ENCODE measurements at regions not wholly inside any gene's neighbourhood (a gene's known extent, or its start where the extent isn't known, plus 50 kb on each side); places are given as distances from the start of the nearest gene placed in this dataset.

GRCh38 chr2:217421834-217422233, 562.0 kb upstream of the TNP1 start:
- Histone ChIP-seq H4K91ac (ENCODE audit: low read depth, low read length, poor library complexity) (no peak overlapping the region), H3K36me3 (replicated peaks in 1 of 2; ENCODE audit: control insufficient read depth in 2 of 2, insufficient read depth in 2 of 2, low read length in 2 of 2) (no peaks in the 10 kb centered on the region)

GRCh38 chr2:217420854-217421253, 561.0 kb upstream of the TNP1 start:
- no peak overlapping the region for H3K27ac ChIP-seq (replicated peaks; ENCODE audit: low read length)
- no peak for DNase-seq (ENCODE audit: low spot score)
- H3K18ac ChIP-seq (ENCODE audit: low read length): no peak overlapping the region
- H3K4me1 ChIP-seq (ENCODE audit: control insufficient read depth in 2 of 2, insufficient read depth in 1 of 2, low read depth in 1 of 2, low read length in 2 of 2): no peaks in the 10 kb centered on the region
- H3K27me3 ChIP-seq (ENCODE audit: control insufficient read depth in 3 of 3, insufficient read depth in 3 of 3, low read depth in 1 of 3, low read length in 3 of 3): no peaks in the 10 kb centered on the region
- H3K9ac ChIP-seq (ENCODE audit: low read depth, low read length, poor library complexity): no peak overlapping the region
- no peak overlapping the region for H4K8ac ChIP-seq (ENCODE audit: low read depth, low read length)
- H3K36me3 ChIP-seq (replicated peaks in 1 of 2; ENCODE audit: control insufficient read depth in 2 of 2, insufficient read depth in 2 of 2, low read length in 2 of 2): no peaks in the 10 kb centered on the region
- H2AK5ac ChIP-seq (ENCODE audit: low read depth, low read length): no peak overlapping the region
- no peaks in the 10 kb centered on the region for H3K79me1 ChIP-seq (ENCODE audit: low read depth, low read length)
- no peak overlapping the region for H2BK15ac ChIP-seq (ENCODE audit: low read length)
- no peak overlapping the region for H3K4me3 ChIP-seq (ENCODE audit: low read length in 2 of 2)
- no peak overlapping the region for H3K4ac ChIP-seq (ENCODE audit: low read length)
- H2AFZ ChIP-seq (ENCODE audit: low read length): no peak overlapping the region
- no peak overlapping the region for H3K14ac ChIP-seq (ENCODE audit: low read length)
- no peak overlapping the region for H4K91ac ChIP-seq (ENCODE audit: low read depth, low read length, poor library complexity)
- no peak overlapping the region for H3K4me2 ChIP-seq (ENCODE audit: insufficient read depth, low read length, poor library complexity, severe bottlenecking)
- no peak overlapping the region for H2BK5ac ChIP-seq (ENCODE audit: low read length)
- H3K23ac ChIP-seq (ENCODE audit: low read depth, low read length, poor library complexity): no peak overlapping the region
- no peak overlapping the region for H2BK120ac ChIP-seq (ENCODE audit: low read depth, low read length)
- H2BK12ac ChIP-seq (ENCODE audit: low read length): no peak overlapping the region
- peaks cover 0 to 4% of the 10 kb centered on the region in 2 donors for H3K9me3 ChIP-seq (replicated peaks in 1 of 2; ENCODE audit: control insufficient read depth in 2 of 2, insufficient read depth in 1 of 2, low read depth in 1 of 2, low read length in 2 of 2)
- no CpG with 5 or more reads among the region's 4 CpGs for WGBS, 2 donors (ENCODE audit: extremely low coverage in 2 of 2, insufficient read length in 2 of 2, insufficient replicate concordance in 1 of 2)

More at GRCh38 chr2:217421834-217422233, 562.0 kb upstream of the TNP1 start:
- Histone ChIP-seq H3K18ac (ENCODE audit: low read length) (no peak overlapping the region), H2BK5ac (ENCODE audit: low read length) (no peak overlapping the region), H3K27ac (replicated peaks; ENCODE audit: low read length) (no peak overlapping the region), H3K23ac (ENCODE audit: low read depth, low read length, poor library complexity) (no peak overlapping the region), H3K9me3 (replicated peaks in 1 of 2; ENCODE audit: control insufficient read depth in 2 of 2, insufficient read depth in 1 of 2, low read depth in 1 of 2, low read length in 2 of 2) (peaks cover 0 to 4% of the 10 kb centered on the region in 2 donors), H3K4me1 (ENCODE audit: control insufficient read depth in 2 of 2, insufficient read depth in 1 of 2, low read depth in 1 of 2, low read length in 2 of 2) (no peaks in the 10 kb centered on the region), H2AK5ac (ENCODE audit: low read depth, low read length) (no peak overlapping the region), H3K27me3 (ENCODE audit: control insufficient read depth in 3 of 3, insufficient read depth in 3 of 3, low read depth in 1 of 3, low read length in 3 of 3) (no peaks in the 10 kb centered on the region), H3K79me1 (ENCODE audit: low read depth, low read length) (no peaks in the 10 kb centered on the region), H3K14ac (ENCODE audit: low read length) (no peak overlapping the region), H4K8ac (ENCODE audit: low read depth, low read length) (no peak overlapping the region), H2BK15ac (ENCODE audit: low read length) (no peak overlapping the region), H3K4me2 (ENCODE audit: insufficient read depth, low read length, poor library complexity, severe bottlenecking) (no peak overlapping the region), H3K4me3 (ENCODE audit: low read length in 2 of 2) (no peak overlapping the region), H3K4ac (ENCODE audit: low read length) (no peak overlapping the region), H2AFZ (ENCODE audit: low read length) (no peak overlapping the region), H3K9ac (ENCODE audit: low read depth, low read length, poor library complexity) (no peak overlapping the region), H2BK120ac (ENCODE audit: low read depth, low read length) (no peak overlapping the region), H2BK12ac (ENCODE audit: low read length) (no peak overlapping the region)
- DNase-seq (ENCODE audit: low spot score): no peak

GRCh38 chr2:217419055-217419671, 559.3 kb upstream of the TNP1 start:
- H3K18ac ChIP-seq (ENCODE audit: low read length): no peak overlapping the region
- no peaks in the 10 kb centered on the region for H3K27me3 ChIP-seq (ENCODE audit: control insufficient read depth in 3 of 3, insufficient read depth in 3 of 3, low read depth in 1 of 3, low read length in 3 of 3)
- H3K27ac ChIP-seq (replicated peaks; ENCODE audit: low read length): no peak overlapping the region
- peaks cover 0 to 4% of the 10 kb centered on the region in 2 donors for H3K9me3 ChIP-seq (replicated peaks in 1 of 2; ENCODE audit: control insufficient read depth in 2 of 2, insufficient read depth in 1 of 2, low read depth in 1 of 2, low read length in 2 of 2)
- H2BK120ac ChIP-seq (ENCODE audit: low read depth, low read length): no peak overlapping the region
- H2BK15ac ChIP-seq (ENCODE audit: low read length): no peak overlapping the region
- H4K91ac ChIP-seq (ENCODE audit: low read depth, low read length, poor library complexity): no peak overlapping the region
- H3K4me2 ChIP-seq (ENCODE audit: insufficient read depth, low read length, poor library complexity, severe bottlenecking): no peak overlapping the region
- no peak overlapping the region for H3K4me3 ChIP-seq (ENCODE audit: low read length in 2 of 2)
- no peak for DNase-seq (ENCODE audit: low spot score)
- WGBS, 2 donors (ENCODE audit: extremely low coverage in 2 of 2, insufficient read length in 2 of 2, insufficient replicate concordance in 1 of 2): no CpG with 5 or more reads among the region's 5 CpGs
- H3K23ac ChIP-seq (ENCODE audit: low read depth, low read length, poor library complexity): no peak overlapping the region
- H3K4me1 ChIP-seq (ENCODE audit: control insufficient read depth in 2 of 2, insufficient read depth in 1 of 2, low read depth in 1 of 2, low read length in 2 of 2): no peaks in the 10 kb centered on the region
- H2BK5ac ChIP-seq (ENCODE audit: low read length): no peak overlapping the region
- H4K8ac ChIP-seq (ENCODE audit: low read depth, low read length): no peak overlapping the region
- H3K36me3 ChIP-seq (replicated peaks in 1 of 2; ENCODE audit: control insufficient read depth in 2 of 2, insufficient read depth in 2 of 2, low read length in 2 of 2): no peaks in the 10 kb centered on the region
- H2BK12ac ChIP-seq (ENCODE audit: low read length): no peak overlapping the region
- H2AK5ac ChIP-seq (ENCODE audit: low read depth, low read length): no peak overlapping the region
- no peak overlapping the region for H3K9ac ChIP-seq (ENCODE audit: low read depth, low read length, poor library complexity)
- no peak overlapping the region for H2AFZ ChIP-seq (ENCODE audit: low read length)
- H3K79me1 ChIP-seq (ENCODE audit: low read depth, low read length): no peaks in the 10 kb centered on the region
- H3K14ac ChIP-seq (ENCODE audit: low read length): no peak overlapping the region
- H3K4ac ChIP-seq (ENCODE audit: low read length): no peak overlapping the region

- H3K79me1 ChIP-seq (ENCODE audit: low read depth, low read length): no peaks in the 10 kb centered on the region
- H3K9ac ChIP-seq (ENCODE audit: low read depth, low read length, poor library complexity): no peak overlapping the region
- no peaks in the 10 kb centered on the region for H3K4me1 ChIP-seq (ENCODE audit: control insufficient read depth in 2 of 2, insufficient read depth in 1 of 2, low read depth in 1 of 2, low read length in 2 of 2)
- H3K36me3 ChIP-seq (replicated peaks in 1 of 2; ENCODE audit: control insufficient read depth in 2 of 2, insufficient read depth in 2 of 2, low read length in 2 of 2): no peaks in the 10 kb centered on the region
- no CpG with 5 or more reads among the region's 3 CpGs for WGBS, 2 donors (ENCODE audit: extremely low coverage in 2 of 2, insufficient read length in 2 of 2, insufficient replicate concordance in 1 of 2)
- H3K23ac ChIP-seq (ENCODE audit: low read depth, low read length, poor library complexity): no peak overlapping the region
- H2AK5ac ChIP-seq (ENCODE audit: low read depth, low read length): no peak overlapping the region
- no peak for DNase-seq (ENCODE audit: low spot score)
- H3K4me2 ChIP-seq (ENCODE audit: insufficient read depth, low read length, poor library complexity, severe bottlenecking): no peak overlapping the region
- H3K27me3 ChIP-seq (ENCODE audit: control insufficient read depth in 3 of 3, insufficient read depth in 3 of 3, low read depth in 1 of 3, low read length in 3 of 3): no peaks in the 10 kb centered on the region
- H3K4ac ChIP-seq (ENCODE audit: low read length): no peak overlapping the region
- H2BK120ac ChIP-seq (ENCODE audit: low read depth, low read length): no peak overlapping the region
- no peak overlapping the region for H2BK5ac ChIP-seq (ENCODE audit: low read length)
- H3K9me3 ChIP-seq (replicated peaks in 1 of 2; ENCODE audit: control insufficient read depth in 2 of 2, insufficient read depth in 1 of 2, low read depth in 1 of 2, low read length in 2 of 2): peaks cover 0 to 4% of the 10 kb centered on the region in 2 donors
- no peak overlapping the region for H2BK12ac ChIP-seq (ENCODE audit: low read length)
- no peak overlapping the region for H3K14ac ChIP-seq (ENCODE audit: low read length)
- no peak overlapping the region for H4K91ac ChIP-seq (ENCODE audit: low read depth, low read length, poor library complexity)
- H3K4me3 ChIP-seq (ENCODE audit: low read length in 2 of 2): no peak overlapping the region
- no peak overlapping the region for H2BK15ac ChIP-seq (ENCODE audit: low read length)
- H2AFZ ChIP-seq (ENCODE audit: low read length): no peak overlapping the region
- no peak overlapping the region for H4K8ac ChIP-seq (ENCODE audit: low read depth, low read length)
- no peak overlapping the region for H3K27ac ChIP-seq (replicated peaks; ENCODE audit: low read length)
- H3K18ac ChIP-seq (ENCODE audit: low read length): no peak overlapping the region
These were observed 558.7 kb upstream of the TNP1 start for GRCh38 chr2:217418544-217418943.

All from neuronal stem cell (in vitro differentiated cells).